HG03159 (cell line): ENCODE measurements at regions not wholly inside any gene's neighbourhood (a gene's known extent, or its start where the extent isn't known, plus 50 kb on each side); places are given as distances from the start of the nearest gene placed in this dataset.

Experiments used
- ATAC-seq: cut with Tn5 transposase; IDR thresholded peaks from one replicate; pipeline ENCODE4 v1.9.1; 2021; ENCODE audit warnings: mild to moderate bottlenecking, moderate library complexity; ENCODE audit not compliant: unreplicated experiment

DNA sequence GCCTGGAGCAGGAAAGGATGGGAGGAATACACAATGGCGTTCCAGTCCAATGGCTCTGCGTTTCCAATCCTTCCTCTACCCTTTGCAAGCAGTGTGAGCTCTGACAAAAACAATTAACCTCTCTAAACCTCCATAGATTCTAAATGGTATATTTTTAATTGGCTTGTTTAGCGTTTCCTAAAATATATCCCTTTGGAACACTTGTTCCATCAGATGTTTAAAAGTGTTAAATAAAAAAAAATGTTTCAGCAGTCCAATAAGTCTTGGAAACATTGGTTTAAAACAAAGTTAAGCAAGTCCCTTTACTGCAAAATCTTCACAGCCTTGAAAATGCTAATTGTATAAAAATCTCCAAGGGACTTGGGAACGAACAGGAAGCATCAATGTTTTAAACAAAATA lies 432.3 kb upstream of the ARRDC4 start:
- ATAC-seq: no peak

DNA sequence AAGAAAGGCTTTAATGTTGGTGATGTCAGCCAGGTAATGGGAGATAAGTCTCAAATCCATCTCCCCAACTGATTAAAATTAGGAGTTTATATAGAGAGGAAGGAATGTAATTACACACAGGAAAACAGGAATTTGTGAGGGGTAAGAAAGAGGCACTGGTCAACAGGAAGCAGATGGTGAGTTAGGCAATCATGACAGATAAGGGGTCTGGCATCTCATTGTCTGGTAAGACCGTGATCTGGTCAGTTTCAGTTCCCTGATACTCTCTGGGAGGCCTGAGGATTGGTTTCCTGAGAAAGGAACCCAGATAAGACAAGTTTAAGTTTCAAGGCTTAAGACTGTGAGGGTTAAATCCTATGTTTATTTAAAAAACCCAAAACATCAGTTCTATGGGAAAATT lies 414.7 kb upstream of the ARRDC4 start:
- no peak for ATAC-seq

DNA sequence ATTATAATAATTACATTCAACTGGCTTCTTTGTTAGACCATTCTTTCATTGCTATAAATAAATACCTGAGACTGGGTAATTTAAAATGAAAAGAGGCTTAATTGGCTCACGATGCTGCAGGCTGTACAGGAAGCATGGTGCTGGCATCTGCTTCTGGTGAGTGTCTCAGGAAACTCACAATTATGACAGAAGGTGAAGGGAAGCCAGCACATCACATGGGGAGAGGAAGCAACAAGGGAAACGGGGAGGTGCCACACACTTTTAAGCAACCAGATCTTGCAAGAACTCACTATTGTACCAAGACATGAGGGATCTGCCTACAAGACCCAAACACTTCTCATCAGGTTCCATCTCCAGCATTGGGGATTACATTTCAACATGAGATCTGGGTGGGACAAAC lies 413.1 kb upstream of the ARRDC4 start:
- no peak for ATAC-seq

DNA sequence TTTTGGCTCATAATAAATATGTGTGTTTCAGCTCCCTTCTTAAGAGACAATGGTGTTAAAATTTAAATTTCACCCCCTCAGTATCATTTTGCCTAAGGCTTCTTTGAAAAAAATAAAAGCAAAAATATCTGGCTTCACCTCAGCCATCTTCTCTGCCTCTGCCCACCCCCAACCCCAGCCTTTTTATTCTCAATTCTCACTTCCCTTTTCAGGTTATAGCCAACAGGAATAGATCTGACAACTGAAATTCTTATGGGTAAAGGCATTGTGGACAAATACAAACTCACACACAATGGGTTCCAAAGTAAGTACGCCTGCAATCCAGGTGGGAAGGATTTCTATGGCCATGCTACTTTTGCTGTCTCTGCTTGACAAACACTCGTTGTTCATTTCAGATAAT lies 399.0 kb upstream of the ARRDC4 start:
- no peak for ATAC-seq

DNA sequence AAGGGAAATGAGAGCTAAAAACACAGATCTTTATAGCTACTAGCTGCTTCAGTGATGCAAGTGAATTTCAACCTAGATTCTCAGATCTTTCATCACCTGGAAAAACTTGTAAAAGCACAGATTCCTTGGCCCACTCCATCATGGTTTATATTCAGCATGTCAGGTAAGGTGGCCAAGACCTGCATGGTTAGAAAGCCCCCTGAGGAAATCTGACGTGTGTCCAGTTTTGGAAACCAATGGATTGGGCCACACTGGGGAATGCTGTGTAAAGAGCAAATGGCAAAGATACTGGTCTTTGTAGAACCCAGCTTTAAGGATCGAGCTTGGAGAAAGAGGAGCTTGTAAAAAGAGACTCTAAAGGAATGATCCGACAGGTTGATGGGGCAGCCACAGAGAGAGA lies 397.0 kb upstream of the ARRDC4 start:
- ATAC-seq: no peak

DNA sequence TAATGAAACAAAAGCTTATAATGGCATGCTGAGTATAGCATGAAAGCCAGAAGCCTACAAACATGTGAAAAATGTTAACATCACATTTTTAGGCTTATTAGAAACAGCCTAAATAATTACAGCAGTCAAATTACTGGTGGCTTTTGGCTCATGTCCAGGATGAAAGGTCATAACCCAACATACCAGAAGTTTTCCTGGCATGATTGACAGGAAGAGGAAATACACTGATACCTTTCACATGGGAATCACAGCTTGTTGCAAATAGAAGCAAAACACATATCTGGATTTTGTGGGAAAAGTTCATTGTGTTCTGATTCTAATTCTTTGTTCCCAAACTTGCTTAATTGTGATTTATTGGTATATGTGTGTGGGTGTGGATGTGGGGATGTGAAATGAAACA lies 393.5 kb upstream of the ARRDC4 start:
- no peak for ATAC-seq

DNA sequence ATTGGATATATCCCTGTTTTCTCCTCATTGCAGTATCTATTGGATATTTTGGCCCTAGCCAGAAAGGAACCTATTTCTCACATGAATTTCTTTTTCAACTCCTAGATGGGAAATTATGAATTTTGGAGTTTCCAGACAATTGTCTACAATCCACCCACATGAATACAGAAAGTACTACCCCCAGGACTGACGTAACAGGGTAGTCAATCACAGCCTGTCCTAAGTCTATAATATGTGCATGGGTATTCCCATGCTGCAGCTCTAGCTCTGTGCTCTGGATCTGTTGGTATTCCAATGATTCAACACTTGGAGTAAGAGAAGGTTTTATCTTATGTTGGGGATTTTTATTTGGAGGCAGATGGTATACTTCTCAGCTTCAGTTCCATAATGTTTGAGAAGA lies 393.1 kb upstream of the ARRDC4 start:
- no peak for ATAC-seq

DNA sequence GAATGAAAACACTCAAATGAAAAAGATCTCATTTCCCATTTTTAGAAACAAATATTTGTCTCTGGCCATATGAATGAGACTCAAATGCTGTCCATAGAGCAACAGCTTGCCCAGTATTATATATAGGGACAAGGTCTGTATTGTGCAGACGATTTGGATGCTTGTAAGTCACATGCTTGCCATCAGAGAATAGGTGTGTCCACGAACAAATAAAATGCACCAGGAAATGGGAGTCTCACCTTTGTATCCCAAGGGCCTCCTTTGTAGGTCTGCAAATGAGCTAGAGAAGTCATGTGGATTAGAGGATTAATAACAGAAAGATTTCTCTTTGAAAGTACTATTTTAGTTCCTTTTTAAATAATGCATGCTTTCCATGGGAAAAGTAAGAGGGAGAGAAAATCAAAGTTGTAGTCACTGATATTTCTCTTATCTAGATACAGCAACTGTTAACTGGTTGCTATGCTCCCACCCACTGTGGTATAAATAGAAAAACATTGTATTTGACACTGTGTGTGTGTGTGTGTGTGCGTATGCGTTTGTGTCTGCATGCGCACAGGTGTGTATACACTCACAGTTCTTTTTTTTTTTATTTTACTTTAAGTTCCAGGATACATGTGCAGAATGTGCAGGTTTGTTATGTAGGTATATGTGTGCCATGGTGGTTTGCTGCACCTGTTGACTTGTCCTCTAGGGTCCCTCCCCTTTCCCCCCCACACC lies 383.4 kb upstream of the ARRDC4 start:
- no peak for ATAC-seq

DNA sequence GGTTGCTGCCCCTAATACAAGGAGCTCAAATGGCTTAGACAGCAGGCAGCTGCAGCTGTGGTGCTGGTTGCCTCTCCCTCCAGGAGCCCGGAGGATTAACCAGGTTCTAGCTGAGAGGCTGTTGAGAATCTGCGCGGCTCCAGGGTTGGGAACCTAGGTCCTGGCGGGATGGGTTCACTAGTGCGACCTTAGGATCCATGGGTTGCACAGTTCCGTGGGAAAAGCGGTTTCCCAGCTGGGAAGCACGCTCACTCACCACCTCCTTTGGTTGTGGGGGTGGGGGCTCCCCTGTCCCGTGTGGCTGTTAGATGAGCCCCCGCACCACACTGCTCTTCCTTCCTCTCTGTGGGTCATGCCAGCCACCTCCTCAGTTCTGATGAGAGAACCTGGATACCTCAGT lies 375.1 kb upstream of the ARRDC4 start:
- ATAC-seq: no peak

DNA sequence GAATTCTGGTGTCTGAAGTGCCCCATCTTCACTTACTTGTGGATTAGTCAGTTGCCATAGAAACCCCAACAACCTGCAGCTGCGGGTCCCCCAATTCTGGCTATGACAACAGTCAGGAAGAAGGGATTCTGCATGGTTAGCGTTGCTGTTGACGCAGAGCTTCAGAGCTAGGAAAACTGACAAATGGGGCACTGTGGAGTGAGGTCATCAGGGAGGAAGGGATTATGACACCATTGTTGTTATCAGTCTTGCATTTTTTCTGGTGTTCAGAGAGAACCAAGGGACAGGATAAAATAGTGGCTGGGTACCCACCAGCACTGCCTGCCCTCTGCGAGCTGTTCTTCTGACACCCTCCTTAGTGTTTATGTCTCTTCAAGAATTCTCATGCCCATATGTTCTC lies 367.7 kb upstream of the ARRDC4 start:
- no peak for ATAC-seq

DNA sequence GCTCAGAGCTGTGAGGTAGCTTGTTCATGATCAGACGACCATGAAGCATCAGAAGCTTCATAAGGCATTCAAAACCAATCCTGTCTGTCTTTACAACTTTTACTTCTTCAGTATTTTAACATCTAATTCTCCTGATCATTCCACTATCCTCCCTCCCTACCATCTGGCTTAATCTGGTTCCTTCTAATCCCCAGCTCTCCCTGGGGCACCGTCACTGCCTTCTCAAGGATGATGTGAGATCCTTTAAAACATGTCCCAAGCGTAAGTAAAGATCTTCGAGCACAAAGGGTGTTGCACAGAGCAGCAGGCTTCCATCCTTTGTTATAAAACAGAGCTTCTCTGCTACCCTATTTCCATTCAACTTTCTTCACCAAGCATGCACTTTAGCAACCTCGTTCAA lies 362.7 kb upstream of the ARRDC4 start:
- no peak for ATAC-seq

DNA sequence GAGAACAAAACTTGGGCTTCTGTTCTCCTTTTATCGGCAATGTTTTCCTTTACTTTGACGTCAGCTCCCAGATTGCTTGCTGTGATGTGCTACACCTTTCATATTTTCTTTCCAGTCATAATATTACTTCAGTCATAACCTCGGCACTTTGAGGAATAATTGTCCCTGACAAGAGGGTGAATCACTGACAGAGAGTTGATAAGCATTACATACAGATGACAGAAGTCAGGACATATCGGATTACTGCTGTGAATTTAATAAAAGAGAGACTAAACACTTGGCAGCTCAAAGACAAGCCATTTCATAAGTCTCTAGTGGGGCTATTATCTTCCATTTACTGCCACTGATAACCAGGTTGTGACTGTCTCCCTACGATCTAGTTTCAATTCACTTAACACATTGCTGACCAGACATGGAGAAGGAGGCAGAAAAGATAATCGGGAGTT lies 362.1 kb upstream of the ARRDC4 start:
- ATAC-seq: no peak

DNA sequence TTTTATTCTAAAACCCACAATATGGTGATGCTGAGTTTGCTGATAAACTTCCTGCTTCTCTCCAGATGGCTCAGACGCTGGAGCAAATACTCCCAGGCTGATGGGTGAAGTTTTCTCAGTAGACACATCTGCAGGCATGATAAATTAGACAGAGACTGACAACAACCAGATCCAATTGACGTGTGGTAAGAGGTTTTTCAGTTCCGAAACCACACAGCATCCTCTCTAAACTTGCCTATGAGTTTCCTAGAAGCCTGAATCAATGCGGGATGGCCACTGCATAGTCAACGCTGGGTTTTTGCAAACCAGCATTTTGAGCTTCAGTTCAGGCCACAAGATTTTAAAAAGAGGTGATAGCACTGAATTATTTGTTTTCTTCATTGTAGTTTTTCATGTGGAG lies 360.3 kb upstream of the ARRDC4 start:
- no peak for ATAC-seq

DNA sequence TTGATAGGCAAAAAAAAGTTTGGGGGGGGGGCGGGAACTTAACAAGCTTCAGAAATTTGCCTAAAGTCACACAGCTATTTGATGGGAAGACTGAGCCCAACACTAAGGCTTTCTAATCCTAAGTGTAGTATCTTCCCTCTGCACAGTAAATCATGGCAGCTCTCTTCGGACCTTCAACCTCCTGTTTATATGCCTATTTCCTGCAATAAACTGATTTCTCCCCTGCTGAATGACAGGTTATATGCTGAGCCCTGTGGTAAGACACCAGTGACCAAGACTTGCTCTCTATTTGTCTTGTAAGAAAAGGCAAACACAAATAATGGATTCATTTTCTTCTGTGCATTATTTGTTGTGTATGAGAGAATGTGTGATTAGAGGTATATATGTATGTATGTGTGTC lies 355.8 kb upstream of the ARRDC4 start:
- ATAC-seq: no peak

DNA sequence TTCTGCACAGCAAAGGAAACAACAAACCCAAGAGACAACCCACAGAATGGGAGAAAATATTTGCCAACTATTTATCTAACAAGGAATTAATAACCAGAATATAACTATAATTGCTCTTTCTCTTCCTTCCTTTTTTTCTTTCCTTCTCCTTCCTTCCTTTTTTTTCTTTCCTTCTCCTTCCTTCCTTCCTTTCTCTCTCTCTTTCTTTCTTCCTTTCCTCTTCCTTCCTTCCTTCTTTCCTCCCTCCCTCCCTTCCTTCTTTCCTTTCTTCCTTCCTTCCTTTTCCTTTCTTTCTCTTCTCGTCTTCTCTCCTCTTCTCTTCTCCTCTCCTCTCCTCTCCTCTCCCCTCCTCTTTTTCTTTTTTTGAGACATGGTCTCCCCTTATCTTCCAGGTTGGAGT lies 345.4 kb upstream of the ARRDC4 start:
- no peak for ATAC-seq

DNA sequence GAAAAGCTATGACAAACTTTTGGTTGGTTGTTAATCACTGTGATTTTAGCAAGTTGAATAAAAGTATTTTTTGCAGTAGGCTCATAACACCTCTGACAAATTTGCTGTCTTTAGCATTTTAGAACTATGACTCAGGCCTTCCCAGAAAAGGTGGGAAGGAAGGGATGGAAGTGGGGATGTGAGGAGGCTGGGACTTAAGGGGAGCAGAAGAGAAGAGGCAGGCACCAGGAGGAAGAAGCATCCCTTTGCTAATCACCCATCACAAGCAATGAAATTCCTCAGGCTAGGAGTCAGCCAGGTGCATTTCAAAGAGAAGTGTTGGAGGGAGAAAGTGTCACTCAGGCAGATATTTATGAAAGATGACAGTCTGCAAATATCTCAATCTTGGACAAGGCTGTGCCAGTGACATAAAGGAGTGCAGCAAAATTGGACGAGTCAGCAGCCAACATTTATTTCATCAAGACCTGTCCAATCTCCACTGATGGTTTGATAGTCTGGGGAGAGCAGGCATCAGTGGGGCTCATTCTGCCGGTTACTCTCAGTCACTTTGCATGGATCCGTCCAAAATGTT lies 337.3 kb upstream of the ARRDC4 start:
- ATAC-seq: no peak

DNA sequence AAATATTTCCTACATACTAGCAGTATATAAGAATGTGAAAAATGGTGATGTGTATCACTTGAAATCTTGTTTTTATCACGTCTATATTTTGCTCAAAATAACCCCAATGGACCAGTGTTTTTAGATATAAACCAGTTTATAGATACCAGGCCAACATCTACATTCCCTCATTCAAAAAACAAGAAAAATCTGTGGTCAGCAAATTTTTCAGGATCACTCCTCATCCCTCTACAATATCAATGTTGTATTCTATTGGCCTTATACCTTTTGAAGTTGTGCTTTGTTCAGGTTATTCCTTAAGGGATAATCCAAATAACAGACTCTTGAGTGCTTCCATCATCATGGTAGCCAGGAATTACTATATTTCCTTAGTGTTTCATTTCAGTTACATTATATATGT lies 332.9 kb upstream of the ARRDC4 start:
- ATAC-seq: no peak

DNA sequence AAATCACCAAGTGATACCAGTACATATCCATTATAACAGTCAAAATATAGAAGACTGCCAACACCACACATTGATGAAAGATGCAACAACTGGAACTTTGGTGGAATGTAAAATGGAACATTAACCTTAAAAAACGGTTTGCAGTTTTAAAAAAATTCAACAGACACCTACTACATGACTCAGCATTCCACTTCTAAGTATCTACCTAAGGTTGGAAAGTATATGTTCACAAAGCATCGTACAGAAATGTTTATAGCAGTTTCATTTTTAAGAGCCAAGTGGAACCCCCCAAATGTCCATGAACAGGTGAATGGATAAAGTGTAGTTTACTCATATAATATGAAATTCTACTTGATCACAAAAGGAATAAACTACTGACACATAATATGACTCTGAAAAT lies 314.7 kb upstream of the ARRDC4 start:
- no peak for ATAC-seq

DNA sequence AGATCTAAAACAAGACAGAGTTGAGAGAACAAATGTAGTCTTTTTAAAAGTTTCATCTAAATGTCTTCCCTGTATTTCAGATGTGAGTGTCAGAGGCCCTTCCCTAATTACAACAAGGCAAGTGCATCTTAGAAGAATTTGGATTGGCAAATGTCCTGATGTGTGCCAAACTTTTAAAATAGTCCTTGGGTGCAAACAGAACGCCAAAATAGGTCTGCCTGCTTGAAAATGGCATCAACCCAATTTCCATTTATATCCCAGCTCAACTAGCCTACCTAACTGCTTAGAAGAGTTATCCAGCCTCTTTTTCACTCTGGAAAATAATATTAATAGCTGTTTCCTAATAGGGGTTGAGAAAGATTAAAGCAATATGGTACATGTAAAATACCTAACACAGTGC lies 311.8 kb upstream of the ARRDC4 start:
- ATAC-seq: no peak

DNA sequence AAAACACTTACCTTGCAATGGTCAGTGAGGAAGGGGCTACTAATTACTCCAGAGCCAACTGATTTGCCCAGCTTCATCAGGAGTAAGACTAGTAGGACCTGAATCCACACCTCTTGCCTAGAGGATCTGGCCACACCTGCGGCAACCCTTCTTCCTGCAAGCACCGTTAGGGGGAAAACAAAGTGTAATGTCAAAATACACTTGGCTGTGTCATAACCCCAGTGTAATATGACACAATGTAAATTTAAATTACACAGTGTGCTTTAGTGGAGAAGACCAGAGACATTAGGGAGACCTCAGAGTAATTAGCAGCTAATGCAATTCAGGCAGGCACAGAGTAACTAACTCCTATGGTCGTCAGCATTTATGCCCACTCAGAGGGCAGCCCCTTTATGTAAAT lies 308.5 kb upstream of the ARRDC4 start:
- ATAC-seq: no peak

DNA sequence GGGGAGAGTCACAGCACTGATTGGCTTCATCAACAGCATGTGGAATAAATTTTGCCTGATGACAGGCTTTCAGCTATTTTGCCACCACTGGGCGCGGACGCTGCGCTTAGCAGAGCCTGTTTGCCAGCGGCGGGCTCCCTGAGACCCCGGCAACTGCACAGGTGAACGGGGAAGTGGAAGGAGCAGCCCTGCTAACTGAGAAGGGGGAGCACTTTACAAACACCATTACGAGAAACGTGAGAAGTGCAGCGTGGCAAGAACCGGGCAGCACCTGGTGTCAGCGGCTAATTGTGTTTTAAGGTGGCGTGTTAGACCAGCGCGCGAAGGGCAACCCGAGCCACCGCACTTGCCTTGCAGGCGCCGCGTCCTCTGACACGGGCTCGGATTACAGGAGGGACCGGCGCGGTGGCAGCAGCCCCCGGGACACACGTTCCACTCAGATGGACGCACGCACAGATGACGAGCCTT lies 307.8 kb upstream of the ARRDC4 start:
- no peak for ATAC-seq

DNA sequence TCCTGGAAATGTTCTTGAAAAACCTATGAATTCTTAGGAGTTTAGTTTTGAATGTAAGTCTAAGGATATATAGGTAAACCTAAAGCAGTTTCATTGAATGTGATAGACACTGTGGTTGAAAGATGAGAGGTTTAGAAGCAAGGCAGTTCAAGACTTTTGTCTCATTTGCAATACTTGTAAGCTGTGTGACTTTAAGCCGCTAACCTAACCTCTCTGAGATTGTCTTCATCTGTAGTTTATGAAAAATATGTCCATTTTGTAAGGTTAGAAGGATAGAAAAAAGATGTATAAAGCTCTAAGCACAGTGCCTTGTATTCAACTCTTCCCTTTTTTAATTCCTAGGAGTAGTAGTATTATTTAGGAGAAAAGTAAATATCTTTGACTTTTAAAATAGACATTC lies 306.6 kb upstream of the ARRDC4 start:
- ATAC-seq: no peak

DNA sequence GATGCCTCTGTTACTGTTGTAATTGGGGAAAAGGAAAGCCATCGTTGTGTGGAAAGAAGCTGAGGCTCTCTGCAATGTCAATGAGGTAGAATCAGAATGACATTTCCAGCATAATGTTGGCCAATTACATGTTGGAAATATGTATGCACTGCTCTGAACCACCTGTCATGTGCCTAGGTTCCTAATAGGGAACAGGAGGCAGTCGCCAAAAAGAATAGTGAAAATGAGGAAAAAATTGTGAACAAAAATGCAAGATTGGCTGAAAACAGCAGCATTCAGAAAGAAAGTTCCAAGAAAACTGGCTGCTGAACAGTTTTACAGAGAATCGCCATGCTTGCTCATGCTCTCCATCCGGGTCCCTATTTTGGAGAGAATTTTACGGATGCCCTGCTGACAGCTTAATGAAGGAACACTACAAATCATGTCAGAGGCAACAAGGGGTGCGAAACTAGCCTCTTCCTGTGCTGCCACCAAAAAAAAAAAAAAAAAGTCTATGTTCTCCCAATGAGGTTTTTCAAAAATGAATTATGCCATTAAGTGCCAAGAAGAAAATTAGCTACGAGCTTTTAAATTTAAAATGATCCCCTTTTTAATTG lies 305.9 kb upstream of the ARRDC4 start:
- no peak for ATAC-seq
